ENCODE measurements at regions not wholly inside any gene's neighbourhood (a gene's known extent, or its start where the extent isn't known, plus 50 kb on each side); places are given as distances from the start of the nearest gene placed in this dataset.
"Not testable (repeated sequence)": the region's sequence is repeated elsewhere in the genome, so short reads cannot be mapped to it uniquely, and the experiment has no call there.

DNA sequence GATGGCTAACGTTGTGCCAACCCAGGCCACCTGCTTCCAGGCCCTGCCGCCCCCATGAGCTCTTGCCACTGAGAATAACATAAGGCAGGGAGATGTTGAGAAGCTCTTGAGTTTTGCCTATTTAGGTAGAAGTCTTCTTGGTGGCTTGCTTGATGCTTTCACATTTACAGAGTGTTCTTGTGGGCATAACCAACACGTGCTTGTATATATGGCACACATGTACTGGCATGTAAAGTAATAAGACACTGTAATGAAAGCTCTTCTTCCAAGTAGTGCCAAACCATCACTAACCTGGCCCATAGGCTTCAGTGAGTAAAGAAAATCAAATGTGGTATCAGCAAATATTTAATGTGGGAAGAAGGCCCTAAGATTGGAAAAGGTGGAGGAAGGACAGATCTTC is 146.9 kb upstream of the CITED2 start:
- no peak for DNase-seq

DNA sequence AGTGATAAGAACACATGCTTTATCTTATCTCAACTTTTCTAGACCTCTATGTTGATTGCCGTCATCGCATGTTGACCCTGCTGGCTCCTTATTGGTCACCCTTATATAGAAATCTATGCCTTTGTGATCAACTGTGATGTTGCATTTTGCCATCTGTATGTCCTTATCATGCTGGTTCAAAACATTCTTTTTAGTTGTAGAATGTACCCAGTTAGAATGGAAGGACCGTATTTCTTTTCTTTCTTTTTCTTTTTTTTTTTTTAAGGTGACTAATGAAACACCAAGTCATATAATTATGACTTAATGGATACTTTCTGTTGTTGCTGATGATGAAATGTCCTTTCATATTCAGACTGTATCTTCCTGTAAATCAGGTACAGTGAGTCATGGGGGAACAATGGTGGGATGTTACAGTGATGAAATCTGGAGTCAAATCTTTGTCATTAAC is 145.9 kb upstream of the CITED2 start:
- DNase-seq, result no peak

DNA sequence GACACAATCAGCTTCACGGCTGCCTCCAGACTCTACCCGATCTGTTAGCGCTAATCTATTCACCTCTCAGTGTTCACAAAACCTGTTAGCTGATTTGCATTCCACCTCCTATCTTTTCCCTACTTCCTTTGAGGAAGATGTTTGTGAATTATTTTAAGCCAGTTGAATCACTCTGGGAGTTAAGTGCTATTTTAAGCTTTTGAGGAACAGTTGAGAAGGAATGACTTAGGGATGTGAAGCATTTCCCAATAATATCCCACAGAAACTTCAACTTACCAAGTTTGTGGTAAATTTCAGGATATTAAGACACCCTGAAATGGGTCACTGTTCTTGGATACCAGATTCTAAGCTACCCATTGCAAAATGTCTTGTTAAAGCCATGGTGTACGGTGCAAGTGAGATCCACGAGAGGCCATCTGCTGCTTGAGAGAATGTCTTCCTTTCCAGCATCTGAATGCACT is 145.2 kb upstream of the CITED2 start:
- no peak for DNase-seq

DNA sequence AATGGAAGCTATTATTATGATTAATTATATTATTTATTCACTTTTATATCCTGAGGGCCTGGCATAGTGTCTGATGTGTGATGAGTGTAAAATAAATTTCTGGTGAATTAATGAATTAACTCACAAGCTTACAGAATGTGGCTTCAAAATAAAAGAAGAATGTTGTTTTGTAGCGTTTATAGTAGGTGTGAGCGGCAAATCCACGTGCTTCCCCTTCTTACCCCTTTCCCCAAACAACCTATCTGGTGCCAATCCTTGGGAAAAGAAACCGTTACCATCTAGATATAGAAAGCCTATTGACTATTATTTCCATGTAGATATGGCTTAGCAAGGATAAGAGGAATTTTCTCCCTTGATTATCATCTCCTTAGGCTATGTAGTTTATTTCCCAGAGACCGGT is 144.6 kb upstream of the CITED2 start:
- no peak for DNase-seq

DNA sequence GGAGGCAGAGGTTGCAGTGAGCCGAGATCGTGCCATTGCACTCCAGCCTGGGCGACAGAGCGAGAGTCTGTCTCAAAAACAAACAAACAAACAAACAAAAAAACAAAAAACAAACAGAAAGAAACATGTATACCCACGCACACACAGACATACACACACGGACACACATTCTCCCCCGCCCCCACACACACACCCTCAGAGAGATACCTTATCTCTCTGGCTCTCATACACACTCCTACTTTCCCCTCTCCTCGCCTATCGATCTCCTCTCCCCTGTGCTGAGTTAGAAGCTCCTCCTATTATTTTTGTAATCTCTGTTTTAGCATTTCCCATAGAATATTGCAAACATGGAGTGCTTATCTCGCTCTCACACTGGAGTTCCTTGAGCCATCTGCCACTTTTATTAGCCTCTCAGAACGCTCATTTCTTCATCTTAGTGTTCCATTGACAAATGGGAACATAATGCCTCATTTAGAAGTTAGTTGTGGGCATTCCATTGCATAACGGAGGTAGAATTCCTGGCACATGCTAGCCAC is 144.2 kb upstream of the CITED2 start:
- no peak for DNase-seq

DNA sequence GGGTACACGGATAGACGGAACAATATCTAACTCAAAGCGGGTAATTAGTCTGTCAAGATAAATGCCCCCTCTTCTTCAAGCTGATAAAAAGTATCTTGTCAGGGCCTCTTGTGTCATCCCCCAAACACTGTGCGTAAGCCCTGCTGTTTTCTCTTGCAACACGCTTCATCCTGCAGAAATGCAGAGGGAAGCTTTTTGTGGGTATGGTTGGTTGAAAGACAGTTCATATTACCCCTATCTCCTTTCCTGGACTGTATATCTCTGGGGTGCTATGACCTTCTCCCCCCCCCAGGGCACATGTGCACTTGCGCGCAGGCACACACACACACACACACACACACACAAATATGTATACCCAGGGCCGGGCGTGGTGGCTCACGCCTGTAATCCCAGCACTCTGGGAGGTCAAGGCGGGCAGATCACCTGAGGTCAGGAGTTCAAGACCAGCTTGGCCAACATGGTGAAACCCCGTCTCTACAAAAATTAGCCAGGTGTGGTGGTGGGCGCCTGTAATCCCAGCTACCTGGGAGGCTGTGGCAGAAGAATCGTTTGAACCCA is 143.6 kb upstream of the CITED2 start:
- DNase-seq, result not testable (repeated sequence)

DNA sequence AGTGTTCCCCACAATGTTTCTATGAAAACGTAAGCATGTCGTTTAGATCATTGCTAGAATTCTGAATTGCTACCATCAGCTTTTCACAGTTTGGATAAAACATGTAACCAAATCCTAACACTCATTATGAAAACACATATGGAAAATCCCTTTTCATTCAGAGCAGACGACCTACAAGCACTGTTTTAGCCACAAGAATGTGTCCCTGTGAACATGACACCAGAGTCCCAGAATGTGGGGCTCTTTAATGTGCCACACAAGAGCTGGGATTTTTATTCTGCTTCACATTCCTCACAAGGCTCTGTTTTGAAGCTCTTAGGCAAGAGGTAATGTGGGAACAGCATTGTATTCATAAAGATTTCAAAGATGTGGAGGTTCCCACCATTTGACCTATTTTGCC is 141.1 kb upstream of the CITED2 start:
- DNase-seq, result no peak

DNA sequence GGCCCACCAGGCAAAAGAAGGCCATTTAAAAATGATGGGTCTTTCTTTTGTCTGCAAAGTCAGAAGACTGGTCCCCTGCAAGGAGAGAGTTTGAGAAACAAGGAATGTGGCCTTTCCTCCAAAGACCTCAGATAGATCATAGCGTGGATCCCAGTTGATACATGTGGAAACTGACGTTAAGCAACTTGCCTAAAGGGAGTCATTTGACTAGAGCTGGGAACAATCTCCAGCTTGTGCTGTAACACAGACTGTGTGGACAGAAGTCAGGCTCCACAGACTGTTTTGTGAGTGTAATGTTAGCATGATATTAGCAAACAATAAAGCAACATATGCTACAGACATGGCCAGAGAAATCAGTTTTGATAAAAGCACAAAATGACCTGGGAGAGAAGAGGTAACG is 140.4 kb upstream of the CITED2 start:
- no peak for DNase-seq

DNA sequence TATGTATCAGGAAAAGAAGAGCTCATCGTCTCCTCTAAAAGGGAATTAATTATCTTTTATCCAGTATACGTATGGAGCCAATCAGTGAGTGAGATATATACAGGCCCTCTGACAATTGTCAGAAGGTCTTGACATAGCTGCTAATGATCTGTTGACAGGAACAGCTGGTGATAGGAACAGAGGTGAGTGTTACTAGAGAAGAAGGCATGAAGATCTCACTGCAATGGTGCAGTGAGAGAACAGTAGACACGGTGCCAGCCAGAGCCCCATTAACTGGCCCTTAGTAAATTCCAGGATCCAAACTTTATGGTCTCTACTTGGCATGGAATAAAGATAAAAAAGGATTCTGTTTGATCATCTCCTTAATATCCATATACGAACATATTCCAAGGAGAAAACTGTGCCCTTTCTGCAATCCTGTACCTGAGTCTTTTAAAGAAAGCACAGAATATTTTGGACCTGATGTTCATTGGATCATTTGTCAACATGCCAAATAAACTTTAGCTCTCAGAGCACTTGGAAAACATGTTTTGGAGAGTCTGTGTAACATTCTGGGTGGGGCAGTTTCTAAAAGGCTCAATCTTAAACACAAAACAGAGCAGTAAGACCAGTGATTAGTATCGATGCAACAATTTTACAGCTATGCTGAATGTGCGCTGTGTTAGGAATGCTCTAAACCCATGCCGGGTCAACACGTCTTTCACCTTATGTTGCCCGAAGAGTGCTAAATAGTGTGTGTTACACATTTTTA is 135.8 kb upstream of the CITED2 start:
- DNase-seq, result no peak

DNA sequence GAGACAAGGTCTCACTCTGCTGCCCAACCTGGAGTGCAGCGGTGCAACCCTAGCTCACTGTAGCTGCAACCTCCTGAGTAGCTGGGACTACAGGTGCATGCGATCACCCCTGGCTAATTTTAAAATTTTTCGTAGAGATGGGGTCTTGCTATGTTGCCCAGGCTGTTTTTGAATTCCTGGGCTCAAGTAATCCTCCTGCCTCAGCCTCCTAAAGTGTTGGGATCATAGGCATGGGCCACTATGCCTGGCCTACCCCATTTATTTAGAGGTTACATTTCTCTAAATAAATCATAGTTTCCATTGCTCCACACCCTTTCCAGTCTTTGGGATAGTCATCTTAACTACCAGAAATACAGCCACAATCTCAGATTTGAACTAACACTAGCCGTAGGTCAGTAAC is 134.7 kb upstream of the CITED2 start:
- DNase-seq, result no peak

DNA sequence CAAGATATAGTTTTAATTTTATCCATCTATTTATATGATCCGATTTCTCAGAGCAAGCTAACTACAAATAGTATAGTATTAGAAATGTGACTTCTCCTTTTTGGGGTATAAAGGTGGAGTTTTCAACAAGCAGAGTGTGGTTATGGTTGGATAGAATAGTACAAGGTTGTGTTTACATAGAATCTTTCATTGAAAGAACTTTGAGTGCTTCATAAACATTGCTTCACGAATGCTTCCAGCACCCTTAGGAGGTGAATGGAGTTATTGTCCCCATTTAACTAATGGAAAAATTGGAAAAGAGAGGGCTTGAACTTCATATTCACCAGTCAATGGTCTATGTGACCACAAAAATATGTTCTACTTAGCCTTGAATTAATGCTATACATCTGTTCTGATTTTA is 134.1 kb upstream of the CITED2 start:
- no peak for DNase-seq

DNA sequence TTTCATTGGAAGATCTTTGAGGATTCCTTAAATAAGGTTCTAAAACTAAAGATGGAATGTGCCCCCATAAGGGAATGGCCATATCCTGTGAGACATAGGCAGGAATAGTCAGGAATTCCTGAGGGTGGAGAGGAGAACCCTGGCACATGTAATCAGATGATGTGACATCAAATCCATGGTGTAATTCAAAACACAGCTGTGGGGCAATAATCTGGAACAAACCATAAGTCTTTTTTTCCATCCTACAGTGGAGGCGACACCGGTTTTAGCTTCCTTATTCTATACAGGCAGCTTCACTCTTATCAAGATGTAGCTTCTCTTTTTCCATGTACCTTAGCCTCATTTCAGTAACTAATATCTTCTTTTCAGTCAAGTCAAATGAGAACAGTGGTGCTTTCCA is 133.6 kb upstream of the CITED2 start:
- no peak for DNase-seq

DNA sequence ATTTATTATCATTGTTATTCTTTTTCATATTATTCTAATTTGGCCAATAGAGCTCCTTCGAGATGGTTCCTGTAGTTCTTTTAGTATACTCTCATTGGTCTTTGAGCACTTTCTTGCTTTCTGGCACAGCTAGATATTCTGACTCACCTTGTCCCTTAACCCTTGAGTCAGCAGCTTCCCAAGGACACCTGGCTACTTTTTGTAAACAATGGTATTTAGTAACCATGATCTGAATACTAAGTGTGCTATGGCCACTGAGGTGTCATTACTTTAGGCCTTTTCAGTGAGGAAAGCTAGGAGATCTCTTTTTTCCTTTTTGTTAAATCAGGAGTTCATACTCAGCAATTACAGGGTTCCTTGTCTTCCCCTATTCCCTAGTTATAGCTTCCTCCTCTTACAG is 126.5 kb upstream of the CITED2 start:
- no peak for DNase-seq

DNA sequence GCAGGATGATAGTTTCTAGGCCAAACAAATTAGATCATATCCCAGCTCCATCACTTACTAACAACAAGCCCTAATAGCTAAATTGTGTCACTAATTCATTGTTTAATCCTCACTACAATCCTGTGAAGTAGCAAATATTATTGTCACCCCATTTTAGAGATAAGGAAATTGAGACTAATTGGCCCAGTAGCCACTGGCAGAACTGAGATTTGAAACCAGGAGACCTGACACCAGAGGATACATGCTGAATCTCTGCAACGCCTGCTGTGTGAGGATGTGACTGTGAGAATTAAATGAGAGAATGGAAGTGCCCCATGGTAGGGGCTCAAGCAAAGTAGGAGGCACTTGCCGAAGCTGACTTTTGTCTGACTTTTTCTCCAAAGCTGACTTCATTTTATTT is 124.3 kb upstream of the CITED2 start:
- DNase-seq, result no peak

DNA sequence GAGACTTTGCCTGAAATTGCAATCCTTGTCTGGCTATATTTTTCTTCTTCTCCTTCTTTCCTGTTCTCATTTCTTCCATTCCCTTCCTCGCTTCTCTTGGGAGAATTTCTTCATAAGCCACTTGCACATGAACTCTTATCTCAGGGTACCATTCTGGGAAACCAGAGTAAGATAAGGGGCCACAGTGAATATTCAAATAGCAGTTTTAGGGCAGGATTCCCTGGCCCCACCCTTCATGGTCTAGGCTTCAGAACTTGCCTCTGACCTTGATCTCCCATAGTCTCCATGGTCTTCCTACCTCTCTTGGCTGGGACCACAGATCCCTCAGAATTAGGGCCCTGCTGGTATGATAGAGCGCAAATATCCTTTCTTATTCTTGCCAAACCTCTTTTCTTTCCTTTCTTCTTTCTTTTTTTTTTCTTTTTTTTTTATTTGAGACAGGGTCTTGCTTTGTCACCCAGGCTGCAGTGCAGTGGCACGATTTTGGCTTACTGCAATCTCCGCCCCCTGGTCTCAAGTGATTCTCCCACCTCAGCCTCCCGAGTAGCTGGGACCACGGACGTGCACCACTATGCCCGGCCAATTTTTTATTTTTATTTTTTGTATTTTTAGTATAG is 123.0 kb upstream of the CITED2 start:
- DNase-seq, result no peak

DNA sequence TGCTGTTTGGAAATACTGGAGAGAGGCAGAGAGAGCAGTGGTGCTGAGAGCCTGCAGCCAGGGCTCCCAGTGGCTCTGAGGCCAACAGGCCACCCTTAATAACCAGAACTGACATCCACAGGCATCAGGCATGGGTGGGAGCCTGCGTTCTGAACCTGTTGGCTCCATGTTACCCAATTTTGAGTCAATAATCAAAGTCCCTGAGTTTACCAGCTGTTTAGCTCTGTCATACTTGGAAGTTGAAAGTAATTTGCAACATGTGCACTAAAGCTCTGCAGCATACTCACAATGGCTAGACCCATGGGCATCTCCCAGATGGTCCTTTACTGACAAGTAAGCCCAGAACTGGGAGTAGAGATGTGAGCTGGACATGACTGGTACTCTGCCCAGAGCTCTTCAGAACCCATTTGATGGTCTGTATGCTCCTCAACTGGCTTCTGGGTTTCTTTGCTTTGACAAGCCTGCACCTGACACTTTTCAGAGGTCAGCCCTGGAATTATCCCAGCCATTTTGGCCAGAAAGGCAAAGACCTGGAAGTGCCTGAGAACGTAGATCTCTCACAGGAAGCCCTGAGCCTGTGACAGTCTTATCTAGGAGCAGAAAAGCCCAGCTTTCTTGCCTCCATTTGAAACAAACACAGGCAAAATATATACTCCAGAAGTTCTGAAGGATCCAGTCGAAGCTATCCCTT is 122.4 kb upstream of the CITED2 start:
- DNase-seq, result no peak

DNA sequence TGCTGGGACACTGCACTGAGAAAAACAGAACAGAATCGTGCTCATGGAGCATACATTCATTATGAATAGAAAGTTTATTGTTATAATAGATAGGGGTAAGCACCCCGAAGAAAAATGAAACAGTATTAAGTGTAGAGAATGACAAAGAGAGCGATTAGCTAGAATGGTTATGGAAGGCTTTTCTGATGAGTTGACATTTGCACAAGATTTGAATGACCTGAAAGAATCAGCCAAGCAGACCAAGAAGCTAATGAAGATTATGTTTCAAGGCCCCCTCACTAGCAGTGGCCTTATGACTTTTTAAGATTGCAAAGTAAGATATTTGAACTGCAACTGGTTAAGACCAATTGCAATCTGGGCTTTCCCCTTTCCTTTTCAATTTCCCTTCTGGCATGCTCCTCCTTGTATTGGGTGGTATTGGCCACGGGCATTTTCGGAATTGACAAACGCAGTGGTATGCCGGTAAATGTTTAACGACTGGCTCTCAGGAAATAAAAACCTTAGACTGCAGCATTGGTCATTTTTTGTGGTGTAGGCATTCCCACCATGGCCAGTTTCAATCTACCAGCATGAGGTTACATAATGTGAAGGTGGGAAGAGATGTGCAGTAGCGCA is 120.0 kb upstream of the CITED2 start:
- no peak for DNase-seq

DNA sequence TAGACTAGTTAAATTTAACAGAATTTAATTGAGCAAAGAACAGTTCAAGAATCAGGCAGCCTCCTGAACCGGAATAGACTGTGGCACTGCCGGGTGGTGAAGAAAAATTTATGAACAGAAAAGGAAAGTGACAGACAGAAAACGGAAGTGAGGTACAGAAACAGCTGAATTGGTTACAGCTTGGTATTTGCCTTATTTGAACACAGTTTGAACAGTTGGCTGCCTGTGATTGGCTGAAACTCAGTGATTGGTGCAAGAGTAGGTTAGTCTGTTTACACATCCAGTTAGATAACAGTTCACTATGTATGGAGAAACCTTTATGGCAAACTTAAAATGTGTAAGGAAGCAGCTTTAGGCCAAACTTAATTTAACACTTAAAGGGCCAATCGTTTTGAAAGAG is 116.0 kb upstream of the CITED2 start:
- no peak for DNase-seq

DNA sequence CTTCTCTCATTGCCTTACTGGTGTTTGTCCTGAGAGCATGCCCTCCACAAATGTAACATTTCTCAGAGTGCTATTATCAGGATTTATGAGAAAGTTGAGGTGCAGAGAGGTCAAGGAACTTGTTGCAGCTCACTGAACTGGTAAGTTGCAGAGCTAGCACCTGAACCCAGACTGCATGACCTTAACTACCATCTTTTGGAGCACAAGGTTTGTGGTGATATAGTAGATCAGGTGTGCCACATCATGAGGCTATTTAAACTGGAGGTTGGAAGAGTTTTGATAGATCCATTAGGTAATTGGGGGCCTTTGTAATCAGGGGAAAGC is 112.0 kb upstream of the CITED2 start:
- DNase-seq, result no peak

DNA sequence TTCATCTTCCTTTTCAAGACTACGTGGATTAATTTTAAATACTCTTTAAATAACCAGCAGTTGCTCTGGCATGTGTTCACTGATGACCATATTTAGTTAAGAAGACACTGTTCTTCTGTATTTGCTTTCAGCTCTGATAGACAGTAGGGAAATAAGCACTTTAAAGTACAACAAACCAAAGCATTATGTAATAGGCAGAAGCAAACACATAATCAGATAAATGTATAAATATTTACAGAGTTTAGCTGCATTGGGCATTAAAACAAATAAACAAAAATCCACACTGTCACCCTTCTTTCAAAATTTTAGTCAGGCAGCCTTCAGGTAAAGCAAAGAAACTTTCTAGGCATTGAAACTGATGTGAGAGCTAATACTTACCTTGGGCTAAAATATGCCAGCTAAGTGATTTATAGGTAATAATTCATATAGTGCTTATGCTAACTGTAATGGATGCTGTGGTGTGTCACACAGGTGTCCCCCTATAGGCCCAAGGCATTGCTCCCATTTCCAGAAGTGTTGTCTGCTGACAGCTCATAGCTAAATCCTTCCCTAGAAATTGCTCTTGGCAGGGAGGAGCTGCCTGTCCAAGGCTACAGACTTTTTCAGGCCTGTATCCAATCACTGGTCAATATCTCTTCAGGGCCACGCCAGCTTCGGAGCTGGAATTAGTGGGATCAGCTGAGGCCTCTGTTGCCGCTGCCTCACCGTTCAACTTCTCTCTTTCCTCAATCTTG is 111.5 kb upstream of the CITED2 start:
- DNase-seq, result no peak

DNA sequence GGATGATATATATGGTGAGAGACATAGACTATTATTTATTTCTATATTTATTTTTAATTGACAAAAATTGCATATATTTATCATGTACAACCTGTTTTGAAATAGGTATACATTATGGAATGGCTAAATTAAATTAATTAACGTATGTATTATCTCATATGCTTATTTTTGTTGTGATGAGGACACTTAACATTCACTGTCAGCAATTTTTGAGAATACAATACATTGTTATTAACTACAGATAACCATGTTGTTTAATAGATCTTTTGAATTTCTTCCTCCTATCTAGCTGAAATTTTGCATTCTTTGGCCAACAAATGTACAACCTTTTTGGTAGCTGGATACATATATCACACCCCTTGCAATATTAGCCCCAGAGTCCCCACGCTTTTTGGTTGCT is 110.7 kb upstream of the CITED2 start:
- DNase-seq, result no peak

DNA sequence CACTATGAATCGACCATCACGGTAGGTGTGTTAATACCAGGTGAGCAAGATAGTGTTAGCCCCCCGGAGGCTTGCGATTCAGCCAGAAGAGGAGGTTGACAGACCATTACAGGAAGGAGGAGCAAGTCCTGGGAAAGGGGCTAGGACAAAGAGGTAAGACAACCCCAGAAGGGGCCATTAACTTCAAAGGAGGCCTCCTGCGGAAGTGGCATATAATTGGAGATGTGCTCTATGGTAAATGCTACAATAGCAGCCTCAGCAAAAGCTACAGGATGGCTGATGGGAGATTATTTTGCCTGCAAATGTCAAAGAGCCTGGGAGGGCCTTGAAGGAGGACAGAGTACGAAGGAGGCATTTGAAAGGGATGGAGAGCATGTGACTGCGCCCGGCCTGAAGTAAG is 108.6 kb upstream of the CITED2 start:
- DNase-seq, result no peak

DNA sequence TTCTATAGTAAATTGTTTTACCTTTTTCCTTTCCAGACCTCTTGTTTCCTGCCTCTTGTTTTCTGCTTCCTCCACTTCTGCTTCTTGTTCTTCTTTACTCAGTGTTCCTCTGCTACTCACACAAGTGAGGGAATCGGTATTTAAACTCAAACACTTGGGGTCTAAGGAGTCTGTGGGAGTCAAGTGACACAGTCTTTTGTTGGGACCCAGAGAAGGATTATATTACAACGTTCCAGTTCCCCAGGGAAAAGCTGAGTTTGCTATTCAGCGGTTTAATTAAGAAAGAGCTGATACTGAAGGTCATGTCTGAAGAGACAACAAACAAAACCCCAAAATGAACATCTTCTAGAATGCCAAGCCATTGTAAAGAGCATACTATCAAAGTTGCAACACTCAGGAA is 107.8 kb upstream of the CITED2 start:
- no peak for DNase-seq
